ENCODE measurements at regions not wholly inside any gene's neighbourhood (a gene's known extent, or its start where the extent isn't known, plus 50 kb on each side); places are given as distances from the start of the nearest gene placed in this dataset.

DNA sequence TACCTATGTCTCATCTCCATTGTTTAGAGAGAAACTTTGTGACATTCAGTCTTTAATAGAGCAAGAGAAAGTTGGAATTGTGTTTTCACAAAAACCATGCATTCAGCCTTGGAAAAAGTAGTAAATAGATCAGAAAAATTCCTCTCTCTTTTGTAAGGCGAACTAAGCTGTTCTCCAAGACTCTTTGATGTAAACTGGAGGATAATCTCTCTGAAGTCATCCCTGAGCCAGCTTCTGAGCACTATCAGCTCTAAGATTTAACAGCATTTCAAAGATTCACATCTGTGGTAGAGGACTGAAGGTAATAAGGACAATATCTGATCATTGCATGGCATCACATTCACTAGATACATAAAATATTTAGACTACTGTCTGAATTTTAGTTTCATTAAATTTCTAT is 904.6 kb upstream of the ATXN8OS start:
- TF ChIP-seq, protein P1, sequence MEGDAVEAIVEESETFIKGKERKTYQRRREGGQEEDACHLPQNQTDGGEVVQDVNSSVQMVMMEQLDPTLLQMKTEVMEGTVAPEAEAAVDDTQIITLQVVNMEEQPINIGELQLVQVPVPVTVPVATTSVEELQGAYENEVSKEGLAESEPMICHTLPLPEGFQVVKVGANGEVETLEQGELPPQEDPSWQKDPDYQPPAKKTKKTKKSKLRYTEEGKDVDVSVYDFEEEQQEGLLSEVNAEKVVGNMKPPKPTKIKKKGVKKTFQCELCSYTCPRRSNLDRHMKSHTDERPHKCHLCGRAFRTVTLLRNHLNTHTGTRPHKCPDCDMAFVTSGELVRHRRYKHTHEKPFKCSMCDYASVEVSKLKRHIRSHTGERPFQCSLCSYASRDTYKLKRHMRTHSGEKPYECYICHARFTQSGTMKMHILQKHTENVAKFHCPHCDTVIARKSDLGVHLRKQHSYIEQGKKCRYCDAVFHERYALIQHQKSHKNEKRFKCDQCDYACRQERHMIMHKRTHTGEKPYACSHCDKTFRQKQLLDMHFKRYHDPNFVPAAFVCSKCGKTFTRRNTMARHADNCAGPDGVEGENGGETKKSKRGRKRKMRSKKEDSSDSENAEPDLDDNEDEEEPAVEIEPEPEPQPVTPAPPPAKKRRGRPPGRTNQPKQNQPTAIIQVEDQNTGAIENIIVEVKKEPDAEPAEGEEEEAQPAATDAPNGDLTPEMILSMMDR (IDR thresholded peaks at IDR 0.05; ENCODE audit: low read length), result no peak
- TF ChIP-seq EZH2 (optimal IDR thresholded peaks at IDR 0.05; ENCODE audit: low read depth, low read length) (no peak), EZH2phosphoT487 (IDR thresholded peaks at IDR 0.05; ENCODE audit: low read length) (no peak)
